Suprapubic skin (tissue), 4 donors: ENCODE measurements at regions not wholly inside any gene's neighbourhood (a gene's known extent, or its start where the extent isn't known, plus 50 kb on each side); places are given as distances from the start of the nearest gene placed in this dataset.
"Not testable (repeated sequence)": the region's sequence is repeated elsewhere in the genome, so short reads cannot be mapped to it uniquely, and the experiment has no call there.

Experiments
- DNase-seq, 2 donors: peaks; one replicate each; pipeline ENCODE4 v3.0.0-alpha.2; 2019; ENCODE audit warnings: low spot score in 2 of 2
- H3K27ac ChIP-seq: fragments of 200-600 bp; sonication (generic); one replicate; pipeline ENCODE4 v1.5.1; 2019
- H3K27me3 ChIP-seq: fragments of 200-600 bp; sonication (generic); one replicate; pipeline ENCODE4 v1.5.1; 2019
- H3K36me3 ChIP-seq: fragments of 200-600 bp; sonication (generic); one replicate; pipeline ENCODE4 v1.5.1; 2019
- H3K4me1 ChIP-seq: fragments of 200-600 bp; sonication (generic); one replicate; pipeline ENCODE4 v1.5.1; 2019
- H3K4me3 ChIP-seq: fragments of 200-600 bp; sonication (generic); one replicate; pipeline ENCODE4 v1.5.1; 2019; ENCODE audit warnings: mild to moderate bottlenecking
- H3K9me3 ChIP-seq: fragments of 200-600 bp; sonication (generic); one replicate; pipeline ENCODE4 v1.5.1; 2019
- CTCF ChIP-seq, 2 donors: fragments of 200-600 bp in 1 of 2; fragments of 450-650 bp in 1 of 2; sonication (generic) in 1 of 2; IDR thresholded peaks; one replicate each; pipeline ENCODE4 v1.5.1; 2016 to 2019; ENCODE audit warnings: antibody characterized with exemption in 2 of 2, mild to moderate bottlenecking in 1 of 2, moderate library complexity in 1 of 2
- EP300 ChIP-seq: sonication (generic); formaldehyde crosslinking; IDR thresholded peaks from one replicate; pipeline ENCODE4 v1.6.1; 2017; ENCODE audit warnings: antibody characterized with exemption
- POLR2A ChIP-seq, 2 donors: fragments of 450-650 bp; IDR thresholded peaks; one replicate each; pipeline ENCODE4 v1.6.1; 2017; ENCODE audit warnings: antibody characterized with exemption in 2 of 2, mild to moderate bottlenecking in 2 of 2, moderate library complexity in 2 of 2
- POLR2AphosphoS5 ChIP-seq, 3 donors: sonication (generic); formaldehyde crosslinking; IDR thresholded peaks; one replicate each; pipeline ENCODE4 v1.6.1; 2017; ENCODE audit warnings: antibody characterized with exemption in 3 of 3
- WGBS: methylation state at CpG from one replicate; pipeline ENCODE4 v1.1.5; 2018; 5-methylcytosine and 5-hydroxymethylcytosine counted together

- TF ChIP-seq POLR2AphosphoS5 (IDR thresholded peaks at IDR 0.05) (no peak), POLR2A (IDR thresholded peaks at IDR 0.05) (no peak), EP300 (no peak), CTCF (IDR thresholded peaks at IDR 0.05) (no peak)
- Histone ChIP-seq H3K4me1 (no peaks in the 10 kb centered on the region), H3K27me3 (peaks cover 22% of the 10 kb centered on the region), H3K4me3 (no peak overlapping the region), H3K36me3 (no peaks in the 10 kb centered on the region), H3K27ac (no peak overlapping the region), H3K9me3 (no peaks in the 10 kb centered on the region)
- DNase-seq, result peak in 1 of 2 donors; percentile 46
- whole genome bisulfite sequencing, result 100% methylated on average over 1 of the region's 28 CpGs
Measured at GRCh38 chr22:47400701-47401591, 638.5 kb downstream of the TBC1D22A start.

GRCh38 chr22:47400131-47400530 lies 637.7 kb downstream of the TBC1D22A start:
- not testable (repeated sequence) for H3K36me3 ChIP-seq, H3K4me1 ChIP-seq, H3K27ac ChIP-seq, H3K9me3 ChIP-seq, H3K4me3 ChIP-seq
- 100% methylated on average over 3 of the region's 10 CpGs for WGBS
- peak in 1 of 2 donors; percentile 19 for DNase-seq
- H3K27me3 ChIP-seq, result peaks cover 20% of the 10 kb centered on the region

- Histone ChIP-seq H3K4me3 (no peak overlapping the region), H3K36me3 (no peaks in the 10 kb centered on the region), H3K4me1 (no peaks in the 10 kb centered on the region), H3K9me3 (no peaks in the 10 kb centered on the region), H3K27me3 (peaks cover 15% of the 10 kb centered on the region), H3K27ac (no peak overlapping the region)
- WGBS, result 84% methylated on average over 14 of the region's 21 CpGs
- TF ChIP-seq EP300, result no peak
- TF ChIP-seq CTCF (IDR thresholded peaks at IDR 0.05), result no peak
- no peak for TF ChIP-seq POLR2AphosphoS5 (IDR thresholded peaks at IDR 0.05)
- no peak for TF ChIP-seq POLR2A (IDR thresholded peaks at IDR 0.05)
- DNase-seq, result peak in 1 of 2 donors; percentile 48
Measured at GRCh38 chr22:47398921-47399790, 636.7 kb downstream of the TBC1D22A start.

GRCh38 chr22:47398491-47398890 lies 636.0 kb downstream of the TBC1D22A start:
- Histone ChIP-seq H3K9me3 (no peaks in the 10 kb centered on the region), H3K27me3 (peaks cover 9% of the 10 kb centered on the region), H3K36me3 (no peaks in the 10 kb centered on the region), H3K4me1 (no peaks in the 10 kb centered on the region), H3K27ac (no peak overlapping the region), H3K4me3 (no peak overlapping the region)
- WGBS, result 86% methylated on average over 9 of the region's 11 CpGs
- peak in 1 of 2 donors; percentile 4 for DNase-seq
- TF ChIP-seq EP300, result no peak

GRCh38 chr22:47397673-47398072 lies 635.2 kb downstream of the TBC1D22A start:
- Histone ChIP-seq H3K4me1 (no peaks in the 10 kb centered on the region), H3K27me3 (peaks cover 5% of the 10 kb centered on the region), H3K27ac (no peak overlapping the region), H3K36me3 (no peaks in the 10 kb centered on the region), H3K9me3 (no peaks in the 10 kb centered on the region), H3K4me3 (no peak overlapping the region)
- no peak for TF ChIP-seq EP300
- TF ChIP-seq POLR2A (IDR thresholded peaks at IDR 0.05), result no peak
- no peak for TF ChIP-seq POLR2AphosphoS5 (IDR thresholded peaks at IDR 0.05)
- no peak for TF ChIP-seq CTCF (IDR thresholded peaks at IDR 0.05)
- WGBS, result 82% methylated on average over 6 of the region's 9 CpGs
- DNase-seq, result peak in 1 of 2 donors; percentile 37

- H3K4me3 ChIP-seq, result no peak overlapping the region
- 86% methylated on average over 11 of the region's 12 CpGs for WGBS
- H3K9me3 ChIP-seq, result no peaks in the 10 kb centered on the region
- no peaks in the 10 kb centered on the region for H3K4me1 ChIP-seq
- no peak overlapping the region for H3K27ac ChIP-seq
- peaks cover 11% of the 10 kb centered on the region for H3K27me3 ChIP-seq
- TF ChIP-seq POLR2AphosphoS5 (IDR thresholded peaks at IDR 0.05) (no peak), CTCF (IDR thresholded peaks at IDR 0.05) (no peak), EP300 (no peak), POLR2A (IDR thresholded peaks at IDR 0.05) (no peak)
- H3K36me3 ChIP-seq, result no peaks in the 10 kb centered on the region
- DNase-seq, result peak in 1 of 2 donors; percentile 44
Measured at GRCh38 chr22:47396515-47396914, 634.1 kb downstream of the TBC1D22A start.
